GM21825 (cell line): ENCODE measurements at regions not wholly inside any gene's neighbourhood (a gene's known extent, or its start where the extent isn't known, plus 50 kb on each side); places are given as distances from the start of the nearest gene placed in this dataset.
"Not testable (repeated sequence)": the region's sequence is repeated elsewhere in the genome, so short reads cannot be mapped to it uniquely, and the experiment has no call there.

Source experiments
- ATAC-seq: cut with Tn5 transposase; IDR thresholded peaks from one replicate; pipeline ENCODE4 v1.9.1; 2021; ENCODE audit warnings: mild to moderate bottlenecking, moderate library complexity; ENCODE audit not compliant: unreplicated experiment

- ATAC-seq: no peak
Measured at GRCh38 chr9:754150-754931, 87.2 kb upstream of the DMRT1 start.

- ATAC-seq: peak; percentile 26
Measured at GRCh38 chr9:755454-756381, 85.8 kb upstream of the DMRT1 start.

GRCh38 chr9:757246-757881 is 84.1 kb upstream of the DMRT1 start:
- ATAC-seq: peak; percentile 42

- ATAC-seq: no peak
Measured at GRCh38 chr9:758146-758545, 83.4 kb upstream of the DMRT1 start.

GRCh38 chr9:759541-759940 is 82.0 kb upstream of the DMRT1 start:
- no peak for ATAC-seq

GRCh38 chr9:759983-760736 is 81.3 kb upstream of the DMRT1 start:
- ATAC-seq: no peak

GRCh38 chr9:761176-761792 is 80.2 kb upstream of the DMRT1 start:
- no peak for ATAC-seq

- ATAC-seq: no peak
Measured at GRCh38 chr9:761793-762560, 79.5 kb upstream of the DMRT1 start.

GRCh38 chr9:763692-764091 is 77.8 kb upstream of the DMRT1 start:
- ATAC-seq: no peak

GRCh38 chr9:764105-764524 is 77.4 kb upstream of the DMRT1 start:
- ATAC-seq: peak; percentile 94

- ATAC-seq: no peak
Measured at GRCh38 chr9:764986-765385, 76.5 kb upstream of the DMRT1 start.

- not testable (repeated sequence) for ATAC-seq
Measured at GRCh38 chr9:767061-767561, 74.4 kb upstream of the DMRT1 start.

- no peak for ATAC-seq
Measured at GRCh38 chr9:776086-776485, 65.4 kb upstream of the DMRT1 start.

- ATAC-seq: no peak
Measured at GRCh38 chr9:777978-778377, 63.5 kb upstream of the DMRT1 start.

- ATAC-seq: no peak
Measured at GRCh38 chr9:784202-784601, 57.3 kb upstream of the DMRT1 start.

GRCh38 chr9:784916-785315 is 56.6 kb upstream of the DMRT1 start:
- ATAC-seq: no peak

GRCh38 chr9:785997-786396 is 55.5 kb upstream of the DMRT1 start:
- no peak for ATAC-seq

- no peak for ATAC-seq
Measured at GRCh38 chr9:786405-786804, 55.1 kb upstream of the DMRT1 start.

GRCh38 chr9:788777-789176 is 52.7 kb upstream of the DMRT1 start:
- ATAC-seq: no peak
